ENCODE measurements at regions not wholly inside any gene's neighbourhood (a gene's known extent, or its start where the extent isn't known, plus 50 kb on each side); places are given as distances from the start of the nearest gene placed in this dataset.
A peak's percentile ranks its signal among the peaks of the same experiment; 100 is the strongest.
"Not testable (repeated sequence)": the region's sequence is repeated elsewhere in the genome, so short reads cannot be mapped to it uniquely, and the experiment has no call there.

DNA sequence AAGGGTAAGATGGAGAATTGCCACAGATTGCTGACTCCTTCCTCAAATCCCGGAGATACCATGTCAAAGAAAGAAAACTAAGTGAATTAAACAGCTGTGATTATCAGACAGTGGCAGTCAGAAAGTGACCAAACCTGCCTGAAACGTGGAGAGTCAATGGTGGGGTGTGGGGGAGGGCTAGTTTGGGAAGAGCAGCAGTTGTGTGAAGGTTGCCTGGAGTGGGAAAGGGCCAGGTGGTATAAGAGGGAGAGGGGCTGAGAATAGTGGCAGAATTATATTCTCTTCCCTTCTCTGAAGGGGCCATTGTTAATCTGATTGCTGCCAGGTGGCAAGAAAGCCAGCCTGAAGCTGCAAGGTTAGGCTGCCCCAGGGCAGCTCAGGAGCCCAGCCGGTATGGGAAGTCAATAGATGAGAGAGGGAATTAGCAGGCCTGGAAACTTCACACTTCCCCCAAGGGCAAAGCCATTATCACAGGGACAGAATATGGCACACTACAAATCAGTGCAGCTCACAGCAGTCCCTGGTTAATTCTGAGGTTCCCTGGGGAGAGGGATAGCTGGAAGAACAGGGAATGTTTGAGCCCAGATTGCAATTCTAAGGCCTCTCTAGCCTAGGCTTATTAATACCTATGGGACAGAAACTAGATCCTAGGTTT, 83.9 kb upstream of the ITGB1 start:
- Mint-ChIP-seq H3K27ac (peak overlapping the region; percentile 33), H3K9me3 (no peaks in the 10 kb centered on the region), H3K36me3 (no peaks in the 10 kb centered on the region), H3K4me1 (peaks cover 17% of the 10 kb centered on the region), H3K27me3 (no peaks in the 10 kb centered on the region), H3K4me3 (no peak overlapping the region)
- ATAC-seq, result no peak

DNA sequence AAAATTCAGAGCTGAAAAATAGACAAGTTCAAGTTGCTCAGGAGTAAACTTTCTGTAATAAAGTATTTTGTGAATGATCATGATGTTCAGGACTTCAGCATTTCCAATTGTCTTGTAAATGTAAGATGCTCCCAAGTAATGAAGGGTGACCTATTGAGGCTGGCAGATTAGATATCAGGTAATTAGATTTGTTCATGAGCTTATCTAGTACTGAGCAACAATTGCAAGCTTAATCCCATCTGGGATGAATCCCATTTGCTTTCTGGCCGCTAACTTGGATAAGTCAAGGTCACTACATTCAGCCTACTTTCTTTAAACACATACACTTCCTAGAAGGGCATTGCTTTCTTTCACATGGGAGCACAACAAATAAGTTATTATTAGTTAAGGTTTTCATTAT, 82.4 kb upstream of the ITGB1 start:
- no peak overlapping the region for H3K27ac Mint-ChIP-seq
- no peak overlapping the region for H3K4me3 Mint-ChIP-seq
- no peaks in the 10 kb centered on the region for H3K36me3 Mint-ChIP-seq
- H3K9me3 Mint-ChIP-seq, result no peaks in the 10 kb centered on the region
- H3K4me1 Mint-ChIP-seq, result peaks cover 17% of the 10 kb centered on the region
- H3K27me3 Mint-ChIP-seq, result no peaks in the 10 kb centered on the region
- ATAC-seq, result no peak

DNA sequence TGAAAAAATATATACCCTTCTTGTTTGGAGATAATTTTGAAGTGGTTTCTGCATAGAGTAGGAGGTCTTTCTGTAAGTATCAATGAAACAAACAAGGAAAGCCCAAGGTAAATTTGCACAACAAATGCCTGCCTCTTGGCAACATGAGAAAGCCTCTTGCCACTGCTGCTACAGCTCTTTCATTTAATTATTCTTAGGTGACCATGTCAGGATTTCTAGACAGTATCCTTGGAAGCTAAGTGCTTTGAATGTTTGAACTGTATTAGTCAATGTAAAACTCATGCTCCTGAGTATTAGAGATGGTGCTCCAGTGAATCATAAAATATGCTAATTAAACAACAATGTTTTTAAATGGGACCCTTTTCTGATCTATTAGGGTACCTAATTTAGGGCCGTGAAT, 81.2 kb upstream of the ITGB1 start:
- Mint-ChIP-seq H3K27me3 (no peaks in the 10 kb centered on the region), H3K27ac (no peak overlapping the region), H3K36me3 (no peaks in the 10 kb centered on the region), H3K4me1 (peaks cover 17% of the 10 kb centered on the region), H3K4me3 (no peak overlapping the region), H3K9me3 (no peaks in the 10 kb centered on the region)
- no peak for ATAC-seq

DNA sequence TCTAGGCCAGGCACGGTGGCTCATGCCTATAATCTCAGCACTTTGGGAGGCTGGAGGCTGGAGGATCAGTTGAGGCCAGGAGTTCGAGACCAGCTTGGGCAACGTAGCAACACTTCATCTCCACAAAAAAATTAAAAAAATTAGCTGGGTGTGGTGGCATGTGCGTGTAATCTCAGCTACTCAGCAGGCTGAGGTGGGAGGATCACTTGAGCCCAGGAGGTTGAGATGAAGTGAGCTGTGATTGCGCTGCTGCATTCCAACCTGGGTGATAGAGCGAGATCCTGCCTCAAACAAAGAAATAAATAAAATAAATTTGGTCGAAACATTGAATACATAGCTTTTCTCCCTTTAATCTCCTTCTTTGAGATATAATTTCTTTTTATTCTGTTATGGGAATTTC, 80.6 kb upstream of the ITGB1 start:
- Mint-ChIP-seq H3K4me3 (no peak overlapping the region), H3K36me3 (no peaks in the 10 kb centered on the region), H3K4me1 (peaks cover 17% of the 10 kb centered on the region), H3K9me3 (no peaks in the 10 kb centered on the region), H3K27me3 (no peaks in the 10 kb centered on the region), H3K27ac (no peak overlapping the region)
- no peak for ATAC-seq

DNA sequence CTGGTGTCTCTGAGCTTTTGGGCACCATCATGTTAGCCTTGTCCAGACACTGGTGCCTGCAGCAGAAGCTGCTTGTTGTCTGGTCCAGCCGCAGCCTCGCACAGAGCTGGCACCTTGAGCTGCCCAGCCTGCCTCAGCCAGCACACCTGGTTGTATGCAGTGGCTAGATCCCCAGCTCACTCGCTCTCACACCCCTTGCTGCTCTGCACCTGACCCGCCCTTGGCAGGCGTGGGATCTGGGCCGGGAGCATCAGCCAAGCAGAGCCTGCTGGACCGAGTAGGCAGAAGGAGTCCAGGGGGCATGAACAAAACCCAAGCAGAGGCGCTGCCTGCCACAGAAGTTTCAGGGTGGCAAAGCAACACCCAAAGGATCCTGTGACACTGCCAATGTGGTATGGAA, 79.7 kb upstream of the ITGB1 start:
- H3K4me3 Mint-ChIP-seq, result no peak overlapping the region
- H3K27ac Mint-ChIP-seq, result no peak overlapping the region
- H3K36me3 Mint-ChIP-seq, result no peaks in the 10 kb centered on the region
- no peak for ATAC-seq
- no peaks in the 10 kb centered on the region for H3K27me3 Mint-ChIP-seq
- no peaks in the 10 kb centered on the region for H3K9me3 Mint-ChIP-seq
- peaks cover 17% of the 10 kb centered on the region for H3K4me1 Mint-ChIP-seq

DNA sequence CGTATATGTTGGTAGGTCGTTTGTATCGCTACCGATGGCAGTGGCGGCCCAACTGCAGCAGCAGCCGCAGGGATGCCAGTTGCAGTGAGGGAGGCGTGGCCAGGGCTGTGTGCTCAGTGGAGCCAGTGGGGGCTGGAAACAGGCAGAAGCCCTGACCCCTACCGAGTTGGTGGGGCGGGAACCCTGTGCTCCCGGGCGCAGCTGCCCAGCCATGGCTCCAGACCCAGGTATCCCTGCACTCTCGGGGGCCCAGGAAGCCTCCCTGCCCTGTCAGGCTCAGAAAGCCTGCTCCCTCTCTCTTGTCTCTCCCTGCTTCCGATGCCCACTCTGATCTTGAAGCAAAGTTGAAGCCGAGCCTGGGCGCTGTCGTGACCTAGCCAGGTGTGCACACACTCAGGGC, 78.6 kb upstream of the ITGB1 start:
- Mint-ChIP-seq H3K27ac (no peak overlapping the region), H3K4me1 (peaks cover 16% of the 10 kb centered on the region), H3K4me3 (no peak overlapping the region), H3K27me3 (no peaks in the 10 kb centered on the region), H3K9me3 (no peaks in the 10 kb centered on the region), H3K36me3 (no peaks in the 10 kb centered on the region)
- no peak for ATAC-seq

DNA sequence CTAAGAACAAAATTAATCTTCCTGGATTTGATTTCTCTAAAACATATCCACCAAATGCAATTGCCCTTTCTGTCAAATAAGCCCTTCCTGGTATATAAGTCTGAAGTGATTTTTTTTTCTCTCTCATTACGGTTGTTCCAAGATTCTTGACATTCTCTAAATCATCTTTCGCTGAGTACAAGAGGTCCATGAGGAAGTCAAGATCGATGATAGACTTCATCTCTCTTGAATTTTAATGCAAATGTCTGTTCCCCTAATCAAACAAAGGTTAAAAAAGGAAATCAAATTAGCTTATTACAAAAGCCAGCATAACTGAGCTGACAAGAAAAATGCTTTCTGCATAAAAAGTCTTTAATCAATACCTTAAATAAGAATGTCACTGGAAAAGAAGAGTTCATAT, 77.4 kb upstream of the ITGB1 start:
- Mint-ChIP-seq H3K36me3 (no peaks in the 10 kb centered on the region), H3K4me1 (peaks cover 15% of the 10 kb centered on the region), H3K27ac (no peak overlapping the region), H3K4me3 (no peak overlapping the region), H3K9me3 (peaks cover 3% of the 10 kb centered on the region), H3K27me3 (no peaks in the 10 kb centered on the region)
- no peak for ATAC-seq

DNA sequence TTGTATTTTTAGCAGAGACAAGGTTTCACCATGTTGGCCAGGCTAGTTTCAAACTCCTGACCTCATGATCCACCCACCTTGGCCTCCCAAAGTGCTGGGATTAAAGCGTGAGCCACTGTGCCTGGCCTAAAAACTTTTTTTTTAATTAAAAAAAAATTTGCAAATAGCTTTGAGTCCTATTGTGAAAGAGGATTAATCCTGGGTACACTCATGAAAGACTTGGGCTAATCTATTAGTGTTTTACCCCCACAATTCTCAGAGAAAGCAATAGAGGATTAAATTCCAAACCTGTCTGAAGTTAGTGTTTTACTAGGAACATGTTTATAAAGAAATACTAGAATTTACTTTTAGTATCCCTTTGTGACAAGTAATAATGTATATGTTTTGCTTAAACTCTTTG, 76.9 kb upstream of the ITGB1 start:
- peaks cover 3% of the 10 kb centered on the region for H3K9me3 Mint-ChIP-seq
- no peaks in the 10 kb centered on the region for H3K27me3 Mint-ChIP-seq
- peaks cover 13% of the 10 kb centered on the region for H3K4me1 Mint-ChIP-seq
- no peak overlapping the region for H3K27ac Mint-ChIP-seq
- H3K36me3 Mint-ChIP-seq, result no peaks in the 10 kb centered on the region
- no peak overlapping the region for H3K4me3 Mint-ChIP-seq
- no peak for ATAC-seq

DNA sequence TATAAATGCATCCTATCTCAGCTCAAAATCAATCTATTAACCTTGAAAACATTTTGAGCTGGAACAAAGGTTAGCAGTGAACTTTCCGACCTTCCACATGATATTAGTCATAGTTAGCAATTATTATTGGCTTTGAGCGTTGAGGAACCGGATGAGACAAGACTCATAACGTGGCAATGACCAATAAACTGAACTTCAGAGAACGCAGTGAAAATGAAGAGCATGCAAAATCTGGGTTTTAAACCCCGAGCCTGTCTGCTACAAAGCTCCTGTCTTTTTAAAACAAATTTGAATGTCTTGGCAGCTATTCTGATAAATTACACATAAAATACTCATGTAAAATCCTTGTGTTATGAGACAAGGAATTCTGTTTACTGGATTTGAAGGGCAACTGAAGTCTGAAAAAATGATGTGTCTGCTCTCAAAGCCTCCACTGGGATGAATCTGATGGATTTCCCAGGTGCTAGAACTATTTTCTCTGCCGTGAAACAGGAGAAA, 74.7 kb upstream of the ITGB1 start:
- peaks cover 18% of the 10 kb centered on the region for H3K4me1 Mint-ChIP-seq
- H3K27me3 Mint-ChIP-seq, result no peaks in the 10 kb centered on the region
- ATAC-seq, result no peak
- H3K36me3 Mint-ChIP-seq, result no peaks in the 10 kb centered on the region
- peaks cover 3% of the 10 kb centered on the region for H3K9me3 Mint-ChIP-seq
- peak overlapping the region; percentile 69 for H3K27ac Mint-ChIP-seq
- H3K4me3 Mint-ChIP-seq, result no peak overlapping the region

DNA sequence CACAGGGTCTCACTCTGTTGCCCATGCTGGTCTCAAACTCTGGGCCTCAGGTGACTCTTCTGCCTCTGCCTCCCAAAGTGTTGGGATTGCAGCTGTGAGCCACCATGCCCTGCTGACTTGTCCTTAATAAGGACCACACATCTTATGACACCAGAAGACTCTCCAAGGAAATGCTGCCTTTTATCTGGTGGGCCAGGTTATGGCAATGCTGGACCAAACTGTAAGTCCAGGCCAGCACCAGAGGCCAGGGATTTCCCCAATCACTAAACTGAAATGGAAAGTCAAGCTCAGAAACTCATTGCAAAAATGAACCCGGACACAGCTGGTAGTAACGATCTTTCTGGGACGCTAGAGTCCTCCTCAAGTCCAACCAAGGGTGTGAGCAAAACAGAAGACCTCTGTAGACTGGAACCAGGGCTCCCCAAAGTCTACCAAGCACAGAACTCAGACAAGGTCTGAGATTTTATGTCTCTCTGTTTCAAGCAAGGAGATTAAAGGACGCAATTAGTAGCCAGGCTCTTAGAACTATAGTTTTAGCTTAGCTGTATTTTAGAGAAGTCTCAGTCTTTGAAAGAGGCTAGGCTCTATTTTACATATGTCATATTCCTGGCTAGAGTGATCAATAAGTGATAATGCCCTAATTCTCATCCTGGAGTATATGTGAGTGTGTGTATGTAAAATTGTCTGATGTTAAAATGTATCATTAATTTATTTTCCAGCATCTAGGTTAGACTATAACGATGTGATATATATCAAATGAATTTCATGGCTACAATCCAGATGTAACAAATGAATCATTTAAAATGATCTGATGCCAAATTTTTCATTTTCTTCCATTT, 74.0 kb upstream of the ITGB1 start:
- H3K9me3 Mint-ChIP-seq, result peaks cover 3% of the 10 kb centered on the region
- H3K36me3 Mint-ChIP-seq, result no peaks in the 10 kb centered on the region
- H3K27me3 Mint-ChIP-seq, result no peaks in the 10 kb centered on the region
- no peak for ATAC-seq
- H3K4me1 Mint-ChIP-seq, result peaks cover 23% of the 10 kb centered on the region
- H3K4me3 Mint-ChIP-seq, result no peak overlapping the region
- H3K27ac Mint-ChIP-seq, result peak overlapping the region; percentile 69

DNA sequence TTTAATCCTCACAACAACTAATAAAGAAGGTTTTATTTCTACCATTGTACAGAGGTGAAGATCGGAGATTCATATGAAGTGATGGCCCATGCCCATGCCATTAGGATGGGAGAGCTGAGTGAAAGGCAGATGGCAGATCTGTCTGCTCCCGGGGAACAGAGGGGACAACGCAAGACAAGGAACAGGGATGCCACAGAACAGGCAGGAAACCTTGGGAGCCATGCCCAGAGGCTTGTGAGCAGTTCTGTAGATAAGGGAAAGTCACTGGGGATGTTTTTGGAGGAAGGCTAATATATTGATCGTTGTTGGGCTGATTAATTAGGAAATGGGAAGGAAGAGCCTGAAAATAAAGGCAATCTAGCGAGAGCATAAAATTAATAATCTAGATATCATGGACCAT, 73.1 kb upstream of the ITGB1 start:
- Mint-ChIP-seq H3K9me3 (peaks cover 3% of the 10 kb centered on the region), H3K4me1 (peaks cover 32% of the 10 kb centered on the region), H3K36me3 (no peaks in the 10 kb centered on the region), H3K4me3 (no peak overlapping the region), H3K27ac (no peak overlapping the region), H3K27me3 (no peaks in the 10 kb centered on the region)
- ATAC-seq, result no peak

DNA sequence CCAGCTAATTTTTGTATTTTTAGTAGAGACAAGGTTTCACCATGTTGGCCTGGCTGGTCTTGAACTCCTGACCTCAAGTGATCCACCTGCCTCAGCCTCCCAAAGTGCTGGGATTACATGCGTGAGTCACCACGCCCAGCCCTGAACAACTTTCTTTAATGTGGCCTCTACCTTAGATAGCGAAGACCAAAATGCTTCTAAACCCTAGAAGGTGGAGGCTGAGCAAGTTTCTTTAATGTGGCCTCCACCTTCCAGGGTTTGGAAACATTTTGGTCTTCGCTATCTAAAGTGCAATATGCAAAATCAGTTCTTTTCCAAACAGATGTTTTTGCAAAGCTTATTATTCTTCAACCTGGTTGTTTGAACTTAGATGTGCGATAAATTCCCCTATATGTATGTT, 70.5 kb upstream of the ITGB1 start:
- not testable (repeated sequence) for H3K27ac Mint-ChIP-seq, H3K4me3 Mint-ChIP-seq, H3K9me3 Mint-ChIP-seq, ATAC-seq, H3K27me3 Mint-ChIP-seq, H3K36me3 Mint-ChIP-seq
- H3K4me1 Mint-ChIP-seq, result peaks cover 44% of the 10 kb centered on the region

DNA sequence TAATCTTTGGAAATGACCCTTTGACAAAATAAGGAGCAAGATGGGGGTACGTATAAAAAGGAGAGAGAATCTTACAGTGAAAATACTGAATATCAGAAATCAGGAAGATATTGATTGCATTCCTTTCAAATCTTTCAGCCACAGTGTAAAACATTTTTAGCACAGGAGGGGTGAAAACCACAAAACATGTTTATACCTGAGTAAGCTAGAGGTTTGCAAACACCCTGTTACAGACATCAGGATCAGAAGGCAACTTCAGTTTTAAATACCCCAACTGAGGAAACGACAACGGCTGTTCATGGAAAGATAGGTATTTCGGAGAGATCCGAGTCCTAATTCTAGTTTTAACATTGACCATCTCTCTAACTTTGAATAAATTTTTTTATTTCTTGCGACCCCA, 69.1 kb upstream of the ITGB1 start:
- Mint-ChIP-seq H3K27ac (peak overlapping the region; percentile 44), H3K27me3 (no peaks in the 10 kb centered on the region), H3K36me3 (no peaks in the 10 kb centered on the region), H3K9me3 (peaks cover 3% of the 10 kb centered on the region), H3K4me3 (no peak overlapping the region), H3K4me1 (peaks cover 37% of the 10 kb centered on the region)
- no peak for ATAC-seq

DNA sequence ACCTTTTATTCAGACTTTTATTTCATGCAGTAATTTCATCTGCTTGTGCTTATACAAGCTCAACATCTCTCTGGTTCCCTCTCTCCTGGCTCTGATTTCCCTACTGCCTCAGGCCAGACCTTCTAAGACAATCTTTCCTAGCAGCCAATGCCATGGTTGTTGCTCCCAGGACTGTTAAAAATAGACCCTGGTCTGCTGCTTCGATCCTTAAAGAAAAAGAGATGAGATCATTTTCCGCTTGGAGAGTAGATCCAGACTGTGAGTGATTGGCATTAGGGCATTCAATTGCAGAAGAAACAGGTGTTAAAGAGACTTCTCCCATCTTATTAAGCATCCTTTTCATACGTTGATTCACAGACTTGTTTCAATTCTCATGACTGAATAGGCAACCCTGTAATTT, 68.4 kb upstream of the ITGB1 start:
- H3K9me3 Mint-ChIP-seq, result peaks cover 3% of the 10 kb centered on the region
- H3K27ac Mint-ChIP-seq, result peak overlapping the region; percentile 44
- no peaks in the 10 kb centered on the region for H3K36me3 Mint-ChIP-seq
- peaks cover 34% of the 10 kb centered on the region for H3K4me1 Mint-ChIP-seq
- no peak overlapping the region for H3K4me3 Mint-ChIP-seq
- H3K27me3 Mint-ChIP-seq, result no peaks in the 10 kb centered on the region
- ATAC-seq, result no peak

DNA sequence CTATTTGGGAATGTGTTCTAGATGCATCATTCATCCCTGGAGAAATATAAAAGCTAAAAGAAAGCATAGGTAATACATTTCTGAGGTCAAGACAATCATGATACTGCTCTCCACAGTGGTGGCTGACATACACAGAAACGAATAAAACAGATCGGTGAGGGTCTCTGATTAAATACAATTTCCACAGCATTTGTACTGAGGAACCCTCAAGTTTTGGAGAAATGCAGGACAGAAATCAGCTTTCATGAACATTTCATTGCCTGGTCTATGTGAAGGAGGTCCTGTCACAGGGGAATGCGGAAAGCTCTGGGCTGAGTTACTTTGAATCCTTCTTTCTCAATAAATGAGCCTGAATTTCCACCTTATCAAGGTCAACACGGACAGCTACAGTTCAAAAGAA, 67.9 kb upstream of the ITGB1 start:
- no peak overlapping the region for H3K4me3 Mint-ChIP-seq
- peaks cover 34% of the 10 kb centered on the region for H3K4me1 Mint-ChIP-seq
- ATAC-seq, result no peak
- H3K9me3 Mint-ChIP-seq, result no peaks in the 10 kb centered on the region
- H3K27me3 Mint-ChIP-seq, result no peaks in the 10 kb centered on the region
- H3K36me3 Mint-ChIP-seq, result no peaks in the 10 kb centered on the region
- H3K27ac Mint-ChIP-seq, result peak overlapping the region; percentile 44

DNA sequence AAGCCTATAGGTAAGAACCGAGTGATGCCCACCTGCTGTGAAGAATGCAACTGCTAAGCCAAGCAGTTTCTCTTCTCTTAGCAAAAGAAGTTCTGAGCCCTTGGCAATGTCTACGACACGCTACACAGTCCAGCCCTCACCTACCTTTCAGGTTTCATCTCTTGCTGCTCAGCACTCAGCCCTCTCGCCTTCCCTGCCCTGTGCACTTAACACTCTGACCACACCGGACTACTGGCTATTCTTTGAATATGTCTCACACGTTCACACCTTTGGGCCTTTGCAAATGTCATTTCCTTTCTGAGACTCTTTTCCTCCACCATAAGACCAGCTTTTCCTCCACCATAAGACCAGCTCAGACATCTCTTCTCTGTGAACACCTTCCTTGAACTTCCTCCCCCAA, 67.0 kb upstream of the ITGB1 start:
- peaks cover 34% of the 10 kb centered on the region for H3K4me1 Mint-ChIP-seq
- H3K4me3 Mint-ChIP-seq, result no peak overlapping the region
- H3K36me3 Mint-ChIP-seq, result no peaks in the 10 kb centered on the region
- H3K27me3 Mint-ChIP-seq, result no peaks in the 10 kb centered on the region
- no peak for ATAC-seq
- no peaks in the 10 kb centered on the region for H3K9me3 Mint-ChIP-seq
- no peak overlapping the region for H3K27ac Mint-ChIP-seq

Measured in stimulated activated memory B cell treated with anti-CD40 and anti-IgM and Interleukin-4, amounts not matched to agents 10 μg/mL and 1 μg/mL and 100 μg/mL, for 72 hours (primary cell).